Vagina (tissue), 2 donors: ENCODE measurements at regions not wholly inside any gene's neighbourhood (a gene's known extent, or its start where the extent isn't known, plus 50 kb on each side); places are given as distances from the start of the nearest gene placed in this dataset.

Source experiments
- CTCF ChIP-seq, 3 experiments: fragments of 450-650 bp in 2 of 3; fragments of 200-600 bp in 1 of 3; sonication (generic) in 1 of 3; IDR thresholded peaks; one replicate each; pipeline ENCODE4 v1.5.1; 2017 to 2019; ENCODE audit warnings: antibody characterized with exemption in 3 of 3, mild to moderate bottlenecking in 2 of 3, moderate library complexity in 2 of 3
- POLR2A ChIP-seq, 2 donors: fragments of 450-650 bp; IDR thresholded peaks; one replicate each; pipeline ENCODE4 v1.6.1; 2017; ENCODE audit warnings: antibody characterized with exemption in 2 of 2, mild to moderate bottlenecking in 2 of 2, moderate library complexity in 2 of 2
- POLR2AphosphoS5 ChIP-seq, 2 donors: sonication (generic); formaldehyde crosslinking; IDR thresholded peaks; one replicate each; pipeline ENCODE4 v1.9.0; 2017; ENCODE audit warnings: antibody characterized with exemption in 2 of 2, mild to moderate bottlenecking in 2 of 2, low read depth in 1 of 2; ENCODE audit not compliant: insufficient read depth in 1 of 2

GRCh38 chr11:90908074-90908473, 685.2 kb upstream of the CHORDC1 start:
- no peak for TF ChIP-seq POLR2A (IDR thresholded peaks at IDR 0.05)
- no peak for TF ChIP-seq CTCF (IDR thresholded peaks at IDR 0.05)
- no peak for TF ChIP-seq POLR2AphosphoS5 (IDR thresholded peaks at IDR 0.05; ENCODE audit: insufficient read depth in 1 of 2, low read depth in 1 of 2)
